Heart left ventricle (tissue), 16 donors: ENCODE measurements at regions not wholly inside any gene's neighbourhood (a gene's known extent, or its start where the extent isn't known, plus 50 kb on each side); places are given as distances from the start of the nearest gene placed in this dataset.

Experiments used
- ATAC-seq, 4 donors: fragments of 200-7000 bp; cut with Tn5 transposase; one replicate each; pipeline ENCODE4 v1.9.1; 2020 to 2022; ENCODE audit warnings: moderate library complexity in 4 of 4, mild to moderate bottlenecking in 3 of 4, moderate number of reproducible peaks in 1 of 4
- DNase-seq, 5 donors: peaks; one replicate each; pipeline ENCODE4 v3.0.0-alpha.2; 2020
- H3K27ac ChIP-seq, 12 donors: fragments of 200-600 bp; sonication (generic) in 4 of 12; one replicate each; pipeline versions ENCODE4 v1.5.0 to v1.8.0; 2016 to 2022; ENCODE audit warnings: mild to moderate bottlenecking in 2 of 12
- H3K27me3 ChIP-seq, 9 donors: fragments of 200-600 bp; sonication (generic) in 2 of 9; one replicate each; pipeline versions ENCODE4 v1.5.1 to v1.8.0; 2016 to 2022; ENCODE audit warnings: mild to moderate bottlenecking in 3 of 9
- H3K36me3 ChIP-seq, 9 donors: fragments of 200-600 bp; sonication (generic) in 2 of 9; one replicate each; pipeline versions ENCODE4 v1.5.0 to v1.8.0; 2018 to 2022; ENCODE audit warnings: mild to moderate bottlenecking in 2 of 9
- H3K4me1 ChIP-seq, 12 donors: fragments of 200-600 bp; sonication (generic) in 4 of 12; one replicate each; pipeline versions ENCODE4 v1.5.0 to v1.8.0; 2016 to 2022; ENCODE audit warnings: mild to moderate bottlenecking in 3 of 12
- H3K4me3 ChIP-seq, 12 donors: fragments of 200-600 bp; sonication (generic) in 4 of 12; one replicate each; pipeline versions ENCODE4 v1.5.0 to v1.8.0; 2017 to 2022; ENCODE audit warnings: mild to moderate bottlenecking in 9 of 12, moderate library complexity in 4 of 12
- H3K9me3 ChIP-seq, 12 donors: fragments of 200-600 bp; sonication (generic) in 4 of 12; one replicate each; pipeline versions ENCODE4 v1.5.0 to v1.8.0; 2016 to 2022; ENCODE audit warnings: mild to moderate bottlenecking in 1 of 12
- CTCF ChIP-seq, 12 donors: fragments of 200-600 bp; sonication (generic) in 4 of 12; IDR thresholded peaks; one replicate each; pipeline versions ENCODE4 v1.5.0 to v1.8.0; 2018 to 2022; ENCODE audit warnings: antibody characterized with exemption in 12 of 12, mild to moderate bottlenecking in 5 of 12
- POLR2A ChIP-seq, 2 donors: fragments of 450-650 bp; IDR thresholded peaks; one replicate each; pipeline ENCODE4 v1.6.1; 2017; ENCODE audit warnings: antibody characterized with exemption in 2 of 2, mild to moderate bottlenecking in 2 of 2, moderate library complexity in 2 of 2
- WGBS, 4 donors: extraction: QIAGEN DNeasy Blood & Tissue Kit in 2 of 4; methylation state at CpG; one replicate each; pipeline versions ENCODE4 v1.1.5 to v1.1.7; 2013 to 2018; 5-methylcytosine and 5-hydroxymethylcytosine counted together
- intact Hi-C, 10 donors: fragments of 100-400 bp; cut with DNase I; formaldehyde crosslinking; loops; one replicate each; pipeline versions ENCODE4 v1.11.1 to v1.14.2; 2022
- donor health status: ischemic (EF 13 %, LVEDD 7.1; RV severe dilation, severe dysfunction).
- donor health status: healthy with polysubstance abuse.
- donor health status: DM: no; HTN: yes; CAD: no.
- donor health status: DM: no; HTN: no; CAD: no.
- donor health status: ischemic (EF 25% LVEDD 6.9; RV normal size, moderate dysfunction).
- donor health status: ischemic (EF 25% LVEDD 5.7; RV mildly dilated, moderate dysfunction).
- donor health status: healthy.
- donor health status: DM: yes; HTN: yes; CAD: no.
- donor health status: ischemic (EF 35%, LVEDD 5.7; RV mildly dilated, moderate dysfunction).
- donor health status: nonischemic (EF 11% LVEDD 7.7; RV severe dilation, severe dysfunction).
- donor health status: DM: yes; HTN: yes; CAD: no.
- donor health status: PGD.
- donor health status: ischemic (EF 29% LVEDD 5.4; RV normal size, mild dysfunction).
- donor health status: nonischemic (EF 23%, LVEDD 6.1; RV moderate dilation, normal function).

GRCh38 chr1:221098471-221099405 is 219.5 kb downstream of the HLX start:
- no peak for DNase-seq
- Histone ChIP-seq H3K36me3 (no peaks in the 10 kb centered on the region), H3K27me3 (no peaks in the 10 kb centered on the region), H3K4me3 (no peak overlapping the region), H3K4me1 (peaks cover 0 to 62% (median 0%) of the 10 kb centered on the region in 12 donors), H3K27ac (peak overlapping the region in 6 of 12 donors; percentile 12 to 85 (median 36)), H3K9me3 (no peaks in the 10 kb centered on the region)
- intact Hi-C loops: loop anchor here in 1 of 10 donors (10.0 kb wide), 1 partner anchor 64 kb away; no protein-coding TSS in a partner anchor
- no peak for TF ChIP-seq CTCF (IDR thresholded peaks at IDR 0.05)
- no peak for TF ChIP-seq POLR2A (IDR thresholded peaks at IDR 0.05)
- 82 to 85% (median 84%) methylated on average over 10 of the region's 10 CpGs for WGBS, 4 donors
- ATAC-seq: peak; percentile 45 to 79 (median 76)

GRCh38 chr1:221099747-221100595 is 220.7 kb downstream of the HLX start:
- intact Hi-C loops: loop anchor here in 1 of 10 donors (10.0 kb wide), 1 partner anchor 65 kb away; no protein-coding TSS in a partner anchor
- no peak for ATAC-seq
- H3K4me3 ChIP-seq: no peak overlapping the region
- TF ChIP-seq POLR2A (IDR thresholded peaks at IDR 0.05) (no peak), CTCF (IDR thresholded peaks at IDR 0.05) (no peak)
- H3K36me3 ChIP-seq: no peaks in the 10 kb centered on the region
- no peaks in the 10 kb centered on the region for H3K27me3 ChIP-seq
- peak overlapping the region in 4 of 12 donors; percentile 11 to 85 (median 30) for H3K27ac ChIP-seq
- 82 to 92% (median 88%) methylated on average over 8 to 12 of the region's 12 CpGs for WGBS, 4 donors
- no peak for DNase-seq
- no peaks in the 10 kb centered on the region for H3K9me3 ChIP-seq
- H3K4me1 ChIP-seq: peaks cover 0 to 56% (median 0%) of the 10 kb centered on the region in 12 donors

- DNase-seq: no peak
- TF ChIP-seq CTCF (IDR thresholded peaks at IDR 0.05) (no peak), POLR2A (IDR thresholded peaks at IDR 0.05) (no peak)
- intact Hi-C loops: no loop called here
Observed at GRCh38 chr1:221100611-221101010, 221.4 kb downstream of the HLX start.

More at GRCh38 chr1:221100611-221101010, 221.4 kb downstream of the HLX start:
- ATAC-seq: peak; percentile 38 to 82 (median 76)
- H3K27me3 ChIP-seq: no peaks in the 10 kb centered on the region
- no peak overlapping the region for H3K4me3 ChIP-seq
- H3K9me3 ChIP-seq: no peaks in the 10 kb centered on the region
- 38 to 48% (median 40%) methylated on average over 3 of the region's 3 CpGs for WGBS, 4 donors
- H3K36me3 ChIP-seq: no peaks in the 10 kb centered on the region
- peak overlapping the region in 5 of 12 donors; percentile 8 to 85 (median 35) for H3K27ac ChIP-seq
- H3K4me1 ChIP-seq: peaks cover 0 to 56% (median 0%) of the 10 kb centered on the region in 12 donors
